Suprapubic skin (tissue), 3 donors: ENCODE measurements at regions not wholly inside any gene's neighbourhood (a gene's known extent, or its start where the extent isn't known, plus 50 kb on each side); places are given as distances from the start of the nearest gene placed in this dataset.

ENCODE experiments used
- EP300 ChIP-seq: sonication (generic); formaldehyde crosslinking; IDR thresholded peaks from one replicate; pipeline ENCODE4 v1.6.1; 2017; ENCODE audit warnings: antibody characterized with exemption
- POLR2A ChIP-seq, 2 donors: fragments of 450-650 bp; IDR thresholded peaks; one replicate each; pipeline ENCODE4 v1.6.1; 2017; ENCODE audit warnings: antibody characterized with exemption in 2 of 2, mild to moderate bottlenecking in 2 of 2, moderate library complexity in 2 of 2
- TF ChIP-seq, protein P1 (sequence below), 2 donors: fragments of 200-600 bp in 1 of 2; fragments of 450-650 bp in 1 of 2; sonication (generic) in 1 of 2; IDR thresholded peaks; one replicate each; pipeline ENCODE4 v1.5.1; 2016 to 2019; ENCODE audit warnings: antibody characterized with exemption in 2 of 2, mild to moderate bottlenecking in 1 of 2, moderate library complexity in 1 of 2

DNA sequence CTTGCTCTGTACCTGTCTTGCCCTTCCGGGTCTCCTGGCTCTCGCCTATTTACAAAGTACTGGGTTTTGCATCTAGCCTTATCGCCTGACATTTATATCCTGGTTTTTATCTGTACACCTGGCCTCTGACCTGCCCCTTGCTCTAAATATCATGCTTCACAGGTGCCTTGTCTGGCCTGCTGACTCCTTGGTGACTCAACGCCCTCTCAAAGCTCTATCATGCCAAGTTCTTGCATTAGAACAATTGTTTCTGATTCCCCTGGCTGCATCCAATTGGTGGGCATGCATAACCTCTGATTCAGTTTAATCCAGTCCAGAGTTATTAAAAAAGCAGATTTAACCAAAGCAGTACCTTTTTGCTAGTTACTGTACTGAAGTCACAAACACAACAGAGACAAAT, 113.9 kb upstream of the CCDC68 start:
- TF ChIP-seq, protein P1, sequence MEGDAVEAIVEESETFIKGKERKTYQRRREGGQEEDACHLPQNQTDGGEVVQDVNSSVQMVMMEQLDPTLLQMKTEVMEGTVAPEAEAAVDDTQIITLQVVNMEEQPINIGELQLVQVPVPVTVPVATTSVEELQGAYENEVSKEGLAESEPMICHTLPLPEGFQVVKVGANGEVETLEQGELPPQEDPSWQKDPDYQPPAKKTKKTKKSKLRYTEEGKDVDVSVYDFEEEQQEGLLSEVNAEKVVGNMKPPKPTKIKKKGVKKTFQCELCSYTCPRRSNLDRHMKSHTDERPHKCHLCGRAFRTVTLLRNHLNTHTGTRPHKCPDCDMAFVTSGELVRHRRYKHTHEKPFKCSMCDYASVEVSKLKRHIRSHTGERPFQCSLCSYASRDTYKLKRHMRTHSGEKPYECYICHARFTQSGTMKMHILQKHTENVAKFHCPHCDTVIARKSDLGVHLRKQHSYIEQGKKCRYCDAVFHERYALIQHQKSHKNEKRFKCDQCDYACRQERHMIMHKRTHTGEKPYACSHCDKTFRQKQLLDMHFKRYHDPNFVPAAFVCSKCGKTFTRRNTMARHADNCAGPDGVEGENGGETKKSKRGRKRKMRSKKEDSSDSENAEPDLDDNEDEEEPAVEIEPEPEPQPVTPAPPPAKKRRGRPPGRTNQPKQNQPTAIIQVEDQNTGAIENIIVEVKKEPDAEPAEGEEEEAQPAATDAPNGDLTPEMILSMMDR (IDR thresholded peaks at IDR 0.05), result no peak
- TF ChIP-seq POLR2A (IDR thresholded peaks at IDR 0.05), result no peak
- TF ChIP-seq EP300, result no peak
